Kidney epithelial cell (primary cell): ENCODE measurements at regions not wholly inside any gene's neighbourhood (a gene's known extent, or its start where the extent isn't known, plus 50 kb on each side); places are given as distances from the start of the nearest gene placed in this dataset.

Experiments used
- DNase-seq: peaks from one replicate; pipeline ENCODE4 v3.0.0-alpha.2; 2010; ENCODE audit warnings: low read depth
- H3K27me3 ChIP-seq: 2 replicates; pipeline ENCODE4 v1.6.0; 2011; ENCODE audit warnings: low read length; ENCODE audit not compliant: control insufficient read depth, insufficient read depth
- H3K36me3 ChIP-seq: 2 replicates; pipeline ENCODE4 v1.5.1; 2011; ENCODE audit warnings: low read length; ENCODE audit not compliant: control insufficient read depth, insufficient read depth
- H3K4me3 ChIP-seq: 2 replicates; pipeline ENCODE4 v1.5.1; 2011; ENCODE audit warnings: low read depth, mild to moderate bottlenecking, control low read depth, low read length
- CTCF ChIP-seq: IDR thresholded peaks from 2 replicates; pipeline ENCODE4 v1.5.1; 2011; ENCODE audit warnings: mild to moderate bottlenecking, moderate library complexity, low read length, control low read depth, inconsistent platforms; ENCODE audit not compliant: insufficient read depth, poor library complexity, severe bottlenecking

GRCh38 chr1:90474731-90475130, 242.4 kb downstream of the BARHL2 start:
- DNase-seq, result no peak
- H3K4me3 ChIP-seq, result no peak overlapping the region
- H3K36me3 ChIP-seq, result no peaks in the 10 kb centered on the region
- no peak for TF ChIP-seq CTCF
- H3K27me3 ChIP-seq, result no peaks in the 10 kb centered on the region

GRCh38 chr1:90474158-90474557, 242.9 kb downstream of the BARHL2 start:
- no peak for TF ChIP-seq CTCF
- Histone ChIP-seq H3K36me3 (no peaks in the 10 kb centered on the region), H3K4me3 (no peak overlapping the region), H3K27me3 (no peaks in the 10 kb centered on the region)
- no peak for DNase-seq

GRCh38 chr1:90472775-90473174, 244.3 kb downstream of the BARHL2 start:
- Histone ChIP-seq H3K27me3 (no peaks in the 10 kb centered on the region), H3K36me3 (no peaks in the 10 kb centered on the region), H3K4me3 (no peak overlapping the region)
- no peak for DNase-seq
- no peak for TF ChIP-seq CTCF

- no peak for DNase-seq
- H3K27me3 ChIP-seq, result no peaks in the 10 kb centered on the region
- no peak for TF ChIP-seq CTCF
- H3K4me3 ChIP-seq, result no peak overlapping the region
- no peaks in the 10 kb centered on the region for H3K36me3 ChIP-seq
Measured at GRCh38 chr1:90459570-90459969, 257.5 kb downstream of the BARHL2 start.

GRCh38 chr1:90457985-90458384, 259.1 kb downstream of the BARHL2 start:
- DNase-seq, result no peak
- TF ChIP-seq CTCF, result no peak
- Histone ChIP-seq H3K4me3 (no peak overlapping the region), H3K27me3 (no peaks in the 10 kb centered on the region), H3K36me3 (no peaks in the 10 kb centered on the region)

- no peak for DNase-seq
- no peaks in the 10 kb centered on the region for H3K36me3 ChIP-seq
- no peak overlapping the region for H3K4me3 ChIP-seq
- H3K27me3 ChIP-seq, result no peaks in the 10 kb centered on the region
- TF ChIP-seq CTCF, result no peak
Measured at GRCh38 chr1:90452491-90452890, 264.6 kb downstream of the BARHL2 start.
